ENCODE measurements at regions not wholly inside any gene's neighbourhood (a gene's known extent, or its start where the extent isn't known, plus 50 kb on each side); places are given as distances from the start of the nearest gene placed in this dataset.

- Mint-ChIP-seq H3K9me3 (peaks cover 39% of the 10 kb centered on the region), H3K4me1 (peaks cover 52% of the 10 kb centered on the region), H3K27me3 (ENCODE audit: low read depth, poor library complexity) (peaks cover 15% of the 10 kb centered on the region), H3K4me3 (no peak overlapping the region), H3K27ac (no peak overlapping the region), H3K36me3 (ENCODE audit: low read depth) (peaks cover 28% of the 10 kb centered on the region)
- TF ChIP-seq CTCF (IDR thresholded peaks at IDR 0.05), result no peak
- DNase-seq, result no peak
These were observed 279.1 kb upstream of the PLET1 start for GRCh38 chr11:112539741-112540140.

- peaks cover 28% of the 10 kb centered on the region for H3K36me3 Mint-ChIP-seq (ENCODE audit: low read depth)
- H3K4me1 Mint-ChIP-seq, result peaks cover 50% of the 10 kb centered on the region
These were observed 279.6 kb upstream of the PLET1 start for GRCh38 chr11:112540261-112540660.

GRCh38 chr11:112541140-112542046 is 280.7 kb upstream of the PLET1 start:
- H3K4me1 Mint-ChIP-seq, result peaks cover 39% of the 10 kb centered on the region
- H3K36me3 Mint-ChIP-seq (ENCODE audit: low read depth), result peaks cover 28% of the 10 kb centered on the region
- peaks cover 11% of the 10 kb centered on the region for H3K27me3 Mint-ChIP-seq (ENCODE audit: low read depth, poor library complexity)
- H3K9me3 Mint-ChIP-seq, result peaks cover 39% of the 10 kb centered on the region
- no peak for DNase-seq
- no peak overlapping the region for H3K4me3 Mint-ChIP-seq
- TF ChIP-seq CTCF (IDR thresholded peaks at IDR 0.05), result no peak
- H3K27ac Mint-ChIP-seq, result no peak overlapping the region

More at GRCh38 chr11:112540261-112540660, 279.6 kb upstream of the PLET1 start:
- peaks cover 14% of the 10 kb centered on the region for H3K27me3 Mint-ChIP-seq (ENCODE audit: low read depth, poor library complexity)
- H3K9me3 Mint-ChIP-seq, result peaks cover 39% of the 10 kb centered on the region
- no peak for TF ChIP-seq CTCF (IDR thresholded peaks at IDR 0.05)
- no peak overlapping the region for H3K27ac Mint-ChIP-seq
- DNase-seq, result no peak
- no peak overlapping the region for H3K4me3 Mint-ChIP-seq

- no peak for TF ChIP-seq CTCF (IDR thresholded peaks at IDR 0.05)
- Mint-ChIP-seq H3K4me1 (peaks cover 32% of the 10 kb centered on the region), H3K9me3 (peaks cover 39% of the 10 kb centered on the region), H3K4me3 (no peak overlapping the region), H3K27me3 (ENCODE audit: low read depth, poor library complexity) (peaks cover 9% of the 10 kb centered on the region), H3K27ac (no peak overlapping the region), H3K36me3 (ENCODE audit: low read depth) (peaks cover 28% of the 10 kb centered on the region)
- no peak for DNase-seq
These were observed 281.8 kb upstream of the PLET1 start for GRCh38 chr11:112542479-112542878.

- peaks cover 39% of the 10 kb centered on the region for H3K9me3 Mint-ChIP-seq
- H3K27ac Mint-ChIP-seq, result no peak overlapping the region
- peaks cover 28% of the 10 kb centered on the region for H3K36me3 Mint-ChIP-seq (ENCODE audit: low read depth)
- H3K4me1 Mint-ChIP-seq, result peaks cover 24% of the 10 kb centered on the region
- no peak for TF ChIP-seq CTCF (IDR thresholded peaks at IDR 0.05)
- peaks cover 7% of the 10 kb centered on the region for H3K27me3 Mint-ChIP-seq (ENCODE audit: low read depth, poor library complexity)
- H3K4me3 Mint-ChIP-seq, result no peak overlapping the region
- DNase-seq, result no peak
These were observed 282.7 kb upstream of the PLET1 start for GRCh38 chr11:112543390-112543789.

- no peak overlapping the region for H3K4me3 Mint-ChIP-seq
- H3K36me3 Mint-ChIP-seq (ENCODE audit: low read depth), result peaks cover 5% of the 10 kb centered on the region
- DNase-seq, result no peak
- H3K27me3 Mint-ChIP-seq (ENCODE audit: low read depth, poor library complexity), result no peaks in the 10 kb centered on the region
- peaks cover 7% of the 10 kb centered on the region for H3K9me3 Mint-ChIP-seq
- H3K4me1 Mint-ChIP-seq, result peaks cover 29% of the 10 kb centered on the region
- no peak for TF ChIP-seq CTCF (IDR thresholded peaks at IDR 0.05)
- H3K27ac Mint-ChIP-seq, result no peak overlapping the region
These were observed 288.0 kb upstream of the PLET1 start for GRCh38 chr11:112548641-112549040.

Data from nephron progenitor cell (in vitro differentiated cells).